ENCODE measurements at regions not wholly inside any gene's neighbourhood (a gene's known extent, or its start where the extent isn't known, plus 50 kb on each side); places are given as distances from the start of the nearest gene placed in this dataset.

GRCh38 chr7:41819645-41820044 lies 116.8 kb upstream of the INHBA start:
- H3K4me3 ChIP-seq (ENCODE audit: low read length in 2 of 2) = no peak overlapping the region
- H3K9ac ChIP-seq (ENCODE audit: low read length in 2 of 2) = no peak overlapping the region
- no peaks in the 10 kb centered on the region for H3K9me3 ChIP-seq (ENCODE audit: control insufficient read depth in 2 of 2, low read length in 2 of 2)
- no peak overlapping the region for H3K27ac ChIP-seq (ENCODE audit: low read length)
- no peaks in the 10 kb centered on the region for H3K36me3 ChIP-seq (ENCODE audit: control insufficient read depth in 2 of 2, insufficient read depth in 2 of 2, low read length in 2 of 2)
- no peaks in the 10 kb centered on the region for H3K4me1 ChIP-seq (ENCODE audit: control insufficient read depth, insufficient read depth, low read length)
- no peaks in the 10 kb centered on the region for H3K27me3 ChIP-seq (ENCODE audit: control insufficient read depth in 1 of 2, insufficient read depth in 2 of 2, low read length in 2 of 2)

GRCh38 chr7:41818765-41819398 lies 116.0 kb upstream of the INHBA start:
- no peaks in the 10 kb centered on the region for H3K27me3 ChIP-seq (ENCODE audit: control insufficient read depth in 1 of 2, insufficient read depth in 2 of 2, low read length in 2 of 2)
- H3K4me1 ChIP-seq (ENCODE audit: control insufficient read depth, insufficient read depth, low read length) = no peaks in the 10 kb centered on the region
- H3K9me3 ChIP-seq (ENCODE audit: control insufficient read depth in 2 of 2, low read length in 2 of 2) = no peaks in the 10 kb centered on the region
- H3K36me3 ChIP-seq (ENCODE audit: control insufficient read depth in 2 of 2, insufficient read depth in 2 of 2, low read length in 2 of 2) = no peaks in the 10 kb centered on the region
- H3K9ac ChIP-seq (ENCODE audit: low read length in 2 of 2) = no peak overlapping the region
- H3K27ac ChIP-seq (ENCODE audit: low read length) = no peak overlapping the region
- H3K4me3 ChIP-seq (ENCODE audit: low read length in 2 of 2) = no peak overlapping the region

- Histone ChIP-seq H3K4me1 (ENCODE audit: control insufficient read depth, insufficient read depth, low read length) (no peaks in the 10 kb centered on the region), H3K9me3 (ENCODE audit: control insufficient read depth in 2 of 2, low read length in 2 of 2) (no peaks in the 10 kb centered on the region), H3K27me3 (ENCODE audit: control insufficient read depth in 1 of 2, insufficient read depth in 2 of 2, low read length in 2 of 2) (no peaks in the 10 kb centered on the region), H3K9ac (ENCODE audit: low read length in 2 of 2) (no peak overlapping the region), H3K27ac (ENCODE audit: low read length) (no peak overlapping the region), H3K4me3 (ENCODE audit: low read length in 2 of 2) (no peak overlapping the region), H3K36me3 (ENCODE audit: control insufficient read depth in 2 of 2, insufficient read depth in 2 of 2, low read length in 2 of 2) (no peaks in the 10 kb centered on the region)
Measured at GRCh38 chr7:41817386-41817785, 114.5 kb upstream of the INHBA start.

- Histone ChIP-seq H3K4me3 (ENCODE audit: low read length in 2 of 2) (no peak overlapping the region), H3K4me1 (ENCODE audit: control insufficient read depth, insufficient read depth, low read length) (no peaks in the 10 kb centered on the region), H3K36me3 (ENCODE audit: control insufficient read depth in 2 of 2, insufficient read depth in 2 of 2, low read length in 2 of 2) (no peaks in the 10 kb centered on the region), H3K9ac (ENCODE audit: low read length in 2 of 2) (no peak overlapping the region), H3K27ac (ENCODE audit: low read length) (no peak overlapping the region), H3K27me3 (ENCODE audit: control insufficient read depth in 1 of 2, insufficient read depth in 2 of 2, low read length in 2 of 2) (no peaks in the 10 kb centered on the region), H3K9me3 (ENCODE audit: control insufficient read depth in 2 of 2, low read length in 2 of 2) (no peaks in the 10 kb centered on the region)
Measured at GRCh38 chr7:41816111-41816510, 113.2 kb upstream of the INHBA start.

- Histone ChIP-seq H3K4me1 (ENCODE audit: control insufficient read depth, insufficient read depth, low read length) (no peaks in the 10 kb centered on the region), H3K36me3 (ENCODE audit: control insufficient read depth in 2 of 2, insufficient read depth in 2 of 2, low read length in 2 of 2) (no peaks in the 10 kb centered on the region), H3K4me3 (ENCODE audit: low read length in 2 of 2) (no peak overlapping the region), H3K9me3 (ENCODE audit: control insufficient read depth in 2 of 2, low read length in 2 of 2) (no peaks in the 10 kb centered on the region), H3K27ac (ENCODE audit: low read length) (no peak overlapping the region), H3K27me3 (ENCODE audit: control insufficient read depth in 1 of 2, insufficient read depth in 2 of 2, low read length in 2 of 2) (no peaks in the 10 kb centered on the region), H3K9ac (ENCODE audit: low read length in 2 of 2) (no peak overlapping the region)
Measured at GRCh38 chr7:41814888-41815287, 112.0 kb upstream of the INHBA start.

GRCh38 chr7:41813286-41813685 lies 110.4 kb upstream of the INHBA start:
- no peak overlapping the region for H3K4me3 ChIP-seq (ENCODE audit: low read length in 2 of 2)
- no peaks in the 10 kb centered on the region for H3K27me3 ChIP-seq (ENCODE audit: control insufficient read depth in 1 of 2, insufficient read depth in 2 of 2, low read length in 2 of 2)
- no peaks in the 10 kb centered on the region for H3K4me1 ChIP-seq (ENCODE audit: control insufficient read depth, insufficient read depth, low read length)
- no peak overlapping the region for H3K9ac ChIP-seq (ENCODE audit: low read length in 2 of 2)
- no peaks in the 10 kb centered on the region for H3K9me3 ChIP-seq (ENCODE audit: control insufficient read depth in 2 of 2, low read length in 2 of 2)
- H3K27ac ChIP-seq (ENCODE audit: low read length) = no peak overlapping the region
- H3K36me3 ChIP-seq (ENCODE audit: control insufficient read depth in 2 of 2, insufficient read depth in 2 of 2, low read length in 2 of 2) = no peaks in the 10 kb centered on the region

GRCh38 chr7:41811941-41812340 lies 109.1 kb upstream of the INHBA start:
- Histone ChIP-seq H3K4me1 (ENCODE audit: control insufficient read depth, insufficient read depth, low read length) (no peaks in the 10 kb centered on the region), H3K36me3 (ENCODE audit: control insufficient read depth in 2 of 2, insufficient read depth in 2 of 2, low read length in 2 of 2) (no peaks in the 10 kb centered on the region), H3K9me3 (ENCODE audit: control insufficient read depth in 2 of 2, low read length in 2 of 2) (no peaks in the 10 kb centered on the region), H3K9ac (ENCODE audit: low read length in 2 of 2) (no peak overlapping the region), H3K27ac (ENCODE audit: low read length) (no peak overlapping the region), H3K4me3 (ENCODE audit: low read length in 2 of 2) (no peak overlapping the region), H3K27me3 (ENCODE audit: control insufficient read depth in 1 of 2, insufficient read depth in 2 of 2, low read length in 2 of 2) (no peaks in the 10 kb centered on the region)

GRCh38 chr7:41809940-41810576 lies 107.2 kb upstream of the INHBA start:
- H3K9me3 ChIP-seq (ENCODE audit: control insufficient read depth in 2 of 2, low read length in 2 of 2) = no peaks in the 10 kb centered on the region
- H3K27ac ChIP-seq (ENCODE audit: low read length) = no peak overlapping the region
- H3K4me1 ChIP-seq (ENCODE audit: control insufficient read depth, insufficient read depth, low read length) = no peaks in the 10 kb centered on the region
- no peaks in the 10 kb centered on the region for H3K36me3 ChIP-seq (ENCODE audit: control insufficient read depth in 2 of 2, insufficient read depth in 2 of 2, low read length in 2 of 2)
- H3K4me3 ChIP-seq (ENCODE audit: low read length in 2 of 2) = no peak overlapping the region
- H3K9ac ChIP-seq (ENCODE audit: low read length in 2 of 2) = no peak overlapping the region
- no peaks in the 10 kb centered on the region for H3K27me3 ChIP-seq (ENCODE audit: control insufficient read depth in 1 of 2, insufficient read depth in 2 of 2, low read length in 2 of 2)

- no peaks in the 10 kb centered on the region for H3K27me3 ChIP-seq (ENCODE audit: control insufficient read depth in 1 of 2, insufficient read depth in 2 of 2, low read length in 2 of 2)
- no peak overlapping the region for H3K9ac ChIP-seq (ENCODE audit: low read length in 2 of 2)
- no peak overlapping the region for H3K27ac ChIP-seq (ENCODE audit: low read length)
- H3K4me1 ChIP-seq (ENCODE audit: control insufficient read depth, insufficient read depth, low read length) = no peaks in the 10 kb centered on the region
- H3K36me3 ChIP-seq (ENCODE audit: control insufficient read depth in 2 of 2, insufficient read depth in 2 of 2, low read length in 2 of 2) = no peaks in the 10 kb centered on the region
- no peaks in the 10 kb centered on the region for H3K9me3 ChIP-seq (ENCODE audit: control insufficient read depth in 2 of 2, low read length in 2 of 2)
- no peak overlapping the region for H3K4me3 ChIP-seq (ENCODE audit: low read length in 2 of 2)
Measured at GRCh38 chr7:41809529-41809939, 106.6 kb upstream of the INHBA start.

- Histone ChIP-seq H3K9ac (ENCODE audit: low read length in 2 of 2) (no peak overlapping the region), H3K36me3 (ENCODE audit: control insufficient read depth in 2 of 2, insufficient read depth in 2 of 2, low read length in 2 of 2) (no peaks in the 10 kb centered on the region), H3K4me3 (ENCODE audit: low read length in 2 of 2) (no peak overlapping the region), H3K27me3 (ENCODE audit: control insufficient read depth in 1 of 2, insufficient read depth in 2 of 2, low read length in 2 of 2) (no peaks in the 10 kb centered on the region), H3K4me1 (ENCODE audit: control insufficient read depth, insufficient read depth, low read length) (no peaks in the 10 kb centered on the region), H3K9me3 (ENCODE audit: control insufficient read depth in 2 of 2, low read length in 2 of 2) (no peaks in the 10 kb centered on the region), H3K27ac (ENCODE audit: low read length) (no peak overlapping the region)
Measured at GRCh38 chr7:41809116-41809515, 106.2 kb upstream of the INHBA start.

GRCh38 chr7:41808541-41808940 lies 105.7 kb upstream of the INHBA start:
- H3K27me3 ChIP-seq (ENCODE audit: control insufficient read depth in 1 of 2, insufficient read depth in 2 of 2, low read length in 2 of 2) = no peaks in the 10 kb centered on the region
- no peak overlapping the region for H3K4me3 ChIP-seq (ENCODE audit: low read length in 2 of 2)
- H3K9ac ChIP-seq (ENCODE audit: low read length in 2 of 2) = no peak overlapping the region
- no peaks in the 10 kb centered on the region for H3K36me3 ChIP-seq (ENCODE audit: control insufficient read depth in 2 of 2, insufficient read depth in 2 of 2, low read length in 2 of 2)
- H3K27ac ChIP-seq (ENCODE audit: low read length) = no peak overlapping the region
- no peaks in the 10 kb centered on the region for H3K4me1 ChIP-seq (ENCODE audit: control insufficient read depth, insufficient read depth, low read length)
- H3K9me3 ChIP-seq (ENCODE audit: control insufficient read depth in 2 of 2, low read length in 2 of 2) = no peaks in the 10 kb centered on the region

Data from stomach smooth muscle (tissue), 2 donors.